ENCODE measurements at regions not wholly inside any gene's neighbourhood (a gene's known extent, or its start where the extent isn't known, plus 50 kb on each side); places are given as distances from the start of the nearest gene placed in this dataset.

DNA sequence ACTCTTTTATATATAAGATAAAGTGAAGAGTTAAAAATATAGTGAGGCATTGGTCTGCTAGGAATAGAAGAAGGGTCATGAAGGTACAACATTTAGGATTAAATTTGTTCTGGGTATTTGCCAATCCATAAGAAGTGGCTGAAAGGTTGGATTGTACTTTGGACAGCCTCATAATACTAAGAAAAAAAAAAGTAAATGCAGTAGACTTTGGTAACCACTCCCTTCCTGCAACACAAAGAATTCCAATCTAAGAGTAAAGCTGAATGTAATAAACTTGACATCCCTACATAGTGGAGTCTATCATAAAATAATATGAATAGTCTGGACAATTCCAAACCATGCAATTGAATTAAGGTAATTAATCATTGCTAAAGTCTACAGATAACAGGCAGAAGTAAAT, 2294.4 kb downstream of the LRRC4C start:
- Histone ChIP-seq H3K9me3 (no peaks in the 10 kb centered on the region), H3K36me3 (no peaks in the 10 kb centered on the region), H3K27me3 (no peaks in the 10 kb centered on the region), H3K27ac (no peak overlapping the region), H3K4me3 (replicated peaks in 1 of 3) (no peak overlapping the region), H3K4me1 (no peaks in the 10 kb centered on the region)
- intact Hi-C loops (cut with DNase I), result no loop called here
- no peak for DNase-seq
- TF ChIP-seq POLR2A (IDR thresholded peaks at IDR 0.05), result no peak
- TF ChIP-seq, protein P1, sequence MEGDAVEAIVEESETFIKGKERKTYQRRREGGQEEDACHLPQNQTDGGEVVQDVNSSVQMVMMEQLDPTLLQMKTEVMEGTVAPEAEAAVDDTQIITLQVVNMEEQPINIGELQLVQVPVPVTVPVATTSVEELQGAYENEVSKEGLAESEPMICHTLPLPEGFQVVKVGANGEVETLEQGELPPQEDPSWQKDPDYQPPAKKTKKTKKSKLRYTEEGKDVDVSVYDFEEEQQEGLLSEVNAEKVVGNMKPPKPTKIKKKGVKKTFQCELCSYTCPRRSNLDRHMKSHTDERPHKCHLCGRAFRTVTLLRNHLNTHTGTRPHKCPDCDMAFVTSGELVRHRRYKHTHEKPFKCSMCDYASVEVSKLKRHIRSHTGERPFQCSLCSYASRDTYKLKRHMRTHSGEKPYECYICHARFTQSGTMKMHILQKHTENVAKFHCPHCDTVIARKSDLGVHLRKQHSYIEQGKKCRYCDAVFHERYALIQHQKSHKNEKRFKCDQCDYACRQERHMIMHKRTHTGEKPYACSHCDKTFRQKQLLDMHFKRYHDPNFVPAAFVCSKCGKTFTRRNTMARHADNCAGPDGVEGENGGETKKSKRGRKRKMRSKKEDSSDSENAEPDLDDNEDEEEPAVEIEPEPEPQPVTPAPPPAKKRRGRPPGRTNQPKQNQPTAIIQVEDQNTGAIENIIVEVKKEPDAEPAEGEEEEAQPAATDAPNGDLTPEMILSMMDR (IDR thresholded peaks at IDR 0.05), result no peak

DNA sequence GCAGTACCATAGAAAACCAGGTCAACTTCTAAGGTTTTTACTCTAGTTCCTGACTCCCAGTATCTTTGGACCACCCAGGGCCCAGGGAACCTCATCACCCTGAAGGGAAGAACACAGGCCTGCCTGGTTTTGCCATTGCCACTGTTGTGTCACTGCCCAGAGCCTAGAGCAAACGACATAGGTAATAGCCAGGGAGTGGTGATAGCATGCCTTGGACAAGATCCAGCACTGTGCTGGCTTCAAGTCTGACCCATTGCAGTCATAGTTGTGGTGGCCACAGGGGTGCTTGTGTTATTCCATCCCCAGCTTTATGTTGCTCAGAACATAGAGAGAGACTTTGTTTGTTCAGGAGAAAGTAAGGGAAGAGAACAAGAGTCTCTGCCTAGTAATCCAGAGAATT, 2310.2 kb downstream of the LRRC4C start:
- no peak for TF ChIP-seq POLR2A (IDR thresholded peaks at IDR 0.05)
- TF ChIP-seq, protein P1 (IDR thresholded peaks at IDR 0.05), result no peak
- H3K4me3 ChIP-seq (replicated peaks in 1 of 3), result no peak overlapping the region
- H3K36me3 ChIP-seq, result no peaks in the 10 kb centered on the region
- H3K27me3 ChIP-seq, result no peaks in the 10 kb centered on the region
- 40 to 77% methylated on average over 1 of the region's 1 CpG for WGBS, 2 donors
- no peak overlapping the region for H3K27ac ChIP-seq
- intact Hi-C loops (cut with DNase I), result no loop called here
- no peaks in the 10 kb centered on the region for H3K9me3 ChIP-seq
- no peak for DNase-seq
- no peaks in the 10 kb centered on the region for H3K4me1 ChIP-seq

DNA sequence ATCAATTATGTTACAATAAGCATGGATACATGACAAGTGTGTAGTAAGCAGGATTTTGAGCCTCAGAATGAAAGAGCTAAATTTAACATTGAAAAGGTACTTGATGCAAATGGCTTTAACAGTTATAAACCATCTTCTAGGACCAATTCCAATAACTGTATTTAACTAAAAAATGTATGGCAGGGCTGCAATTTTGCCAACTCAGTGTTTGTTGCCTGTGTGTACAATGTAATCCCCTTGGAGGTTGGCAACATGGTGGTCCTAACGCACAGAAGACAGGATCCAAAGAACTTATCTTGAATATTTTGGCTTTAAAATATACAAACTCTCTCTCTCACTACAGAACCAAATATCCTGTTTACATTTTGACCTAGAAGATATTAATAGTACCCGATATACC, 2314.1 kb downstream of the LRRC4C start:
- Histone ChIP-seq H3K36me3 (no peaks in the 10 kb centered on the region), H3K4me1 (no peaks in the 10 kb centered on the region), H3K9me3 (no peaks in the 10 kb centered on the region), H3K27me3 (no peaks in the 10 kb centered on the region), H3K4me3 (replicated peaks in 1 of 3) (no peak overlapping the region), H3K27ac (no peak overlapping the region)
- intact Hi-C loops (cut with DNase I), result no loop called here
- DNase-seq, result no peak
- TF ChIP-seq POLR2A (IDR thresholded peaks at IDR 0.05), result no peak
- TF ChIP-seq, protein P1 (IDR thresholded peaks at IDR 0.05), result no peak
- WGBS, 2 donors, result 91 to 97% methylated on average over 2 of the region's 2 CpGs

DNA sequence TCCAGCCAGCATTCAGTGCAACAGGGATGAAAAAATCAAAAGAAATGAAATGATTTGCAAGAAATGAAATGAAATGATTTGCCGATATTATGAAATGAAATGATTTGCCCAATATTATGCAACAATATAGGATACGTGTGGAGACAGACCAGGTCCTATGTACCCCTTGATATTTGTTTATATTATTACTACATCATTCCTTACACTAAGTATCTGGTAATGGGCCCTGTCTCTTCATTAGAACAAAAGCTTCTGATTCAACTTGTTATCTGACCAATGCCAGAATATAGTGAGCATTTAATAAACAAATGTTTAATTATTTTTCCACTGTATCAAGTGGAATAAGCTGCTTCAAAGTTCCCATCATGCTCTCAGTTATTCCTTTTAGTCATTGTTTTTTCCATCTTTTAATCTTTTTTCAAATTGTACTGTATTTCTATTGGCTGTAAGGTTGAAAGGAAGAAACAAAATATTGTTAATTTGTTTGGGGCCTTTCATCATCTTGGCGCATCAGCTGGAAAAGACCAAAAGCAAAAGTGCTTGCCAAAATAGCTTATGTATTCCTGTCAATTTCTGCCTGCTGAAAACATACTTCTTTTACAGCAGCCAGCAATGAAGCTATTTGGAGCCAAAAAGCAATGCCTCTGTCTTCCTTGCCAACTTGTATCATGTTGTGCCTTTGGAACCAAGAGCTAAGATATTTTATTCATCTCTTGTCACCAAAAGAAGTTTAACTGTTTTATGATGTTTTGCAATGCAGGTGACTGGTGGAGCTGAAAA, 2314.9 kb downstream of the LRRC4C start:
- Histone ChIP-seq H3K36me3 (no peaks in the 10 kb centered on the region), H3K4me1 (no peaks in the 10 kb centered on the region), H3K9me3 (no peaks in the 10 kb centered on the region), H3K27me3 (no peaks in the 10 kb centered on the region), H3K27ac (no peak overlapping the region), H3K4me3 (replicated peaks in 1 of 3) (no peak overlapping the region)
- WGBS, 2 donors, result 76 to 93% methylated on average over 3 of the region's 3 CpGs
- intact Hi-C loops (cut with DNase I), result no loop called here
- DNase-seq, result no peak
- TF ChIP-seq POLR2A (IDR thresholded peaks at IDR 0.05), result no peak
- TF ChIP-seq, protein P1 (IDR thresholded peaks at IDR 0.05), result no peak

DNA sequence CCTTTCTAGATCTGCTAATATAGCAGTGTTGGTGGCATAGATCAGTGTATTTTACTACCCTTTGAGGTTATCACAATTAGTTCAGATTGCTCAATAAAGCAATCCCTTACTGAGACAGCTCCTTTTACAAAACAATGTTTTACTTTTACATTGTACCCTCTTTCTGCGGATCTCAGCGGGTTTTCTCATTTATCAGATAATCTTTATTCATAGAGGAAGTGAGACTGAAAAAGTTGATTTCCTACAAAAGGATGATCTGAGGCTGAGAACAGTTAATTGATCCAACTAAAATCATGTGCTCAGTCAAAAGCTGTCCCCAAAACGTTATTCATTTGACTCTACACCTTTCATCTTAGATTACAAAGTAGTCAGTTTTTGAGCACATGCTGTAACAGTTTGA, 2319.9 kb downstream of the LRRC4C start:
- no peak for DNase-seq
- H3K9me3 ChIP-seq, result no peaks in the 10 kb centered on the region
- H3K27me3 ChIP-seq, result no peaks in the 10 kb centered on the region
- TF ChIP-seq POLR2A (IDR thresholded peaks at IDR 0.05), result no peak
- TF ChIP-seq, protein P1 (IDR thresholded peaks at IDR 0.05), result no peak
- no peaks in the 10 kb centered on the region for H3K36me3 ChIP-seq
- intact Hi-C loops (cut with DNase I), result no loop called here
- WGBS, 2 donors, result 72 to 73% methylated on average over 3 of the region's 3 CpGs
- H3K27ac ChIP-seq, result no peak overlapping the region
- no peak overlapping the region for H3K4me3 ChIP-seq (replicated peaks in 1 of 3)
- H3K4me1 ChIP-seq, result no peaks in the 10 kb centered on the region
